ENCODE measurements at regions not wholly inside any gene's neighbourhood (a gene's known extent, or its start where the extent isn't known, plus 50 kb on each side); places are given as distances from the start of the nearest gene placed in this dataset.

GRCh38 chr11:28628412-28628811 is 520.2 kb downstream of the METTL15 start:
- no peaks in the 10 kb centered on the region; the same call in 1 of the 2 replicates for H3K4me1 ChIP-seq
- POLR2A ChIA-PET, result no interaction called here
- CTCF ChIA-PET, result no interaction called here
- H3K27me3 Mint-ChIP-seq (ENCODE audit: insufficient read depth, unreplicated experiment), result no peaks in the 10 kb centered on the region
- H3K4me1 Mint-ChIP-seq (ENCODE audit: low read depth, unreplicated experiment), result peaks cover 7% of the 10 kb centered on the region
- H3K27ac Mint-ChIP-seq (ENCODE audit: unreplicated experiment), result no peak overlapping the region
- H3K4me3 Mint-ChIP-seq (ENCODE audit: unreplicated experiment), result no peak overlapping the region
- no peak overlapping the region for H3K4me3 ChIP-seq (ENCODE audit: low read depth, low read length)
- H3K27me3 ChIP-seq (replicated peaks; ENCODE audit: control insufficient read depth, insufficient read depth, low read length), result no peaks in the 10 kb centered on the region
- no peaks in the 10 kb centered on the region for H3K36me3 ChIP-seq (ENCODE audit: control insufficient read depth, insufficient read depth, low read length)
- H3K36me3 Mint-ChIP-seq (ENCODE audit: insufficient read depth, unreplicated experiment), result no peaks in the 10 kb centered on the region
- peaks cover 11% of the 10 kb centered on the region for H3K9me3 Mint-ChIP-seq (ENCODE audit: unreplicated experiment)
- no TSS peak for BruUV-seq (replicated peaks)
- H3K9me3 ChIP-seq, result no peaks in the 10 kb centered on the region
- intact Hi-C loops (cut with micrococcal nuclease; ENCODE audit: unreplicated experiment), result no loop called here
- no peak for DNase-seq
- TF ChIP-seq CTCF (IDR thresholded peaks at IDR 0.05; ENCODE audit: insufficient read depth in 1 of 2, low read depth in 1 of 2, low read length in 1 of 2, severe bottlenecking in 1 of 2, unreplicated experiment in 1 of 2), result no peak

GRCh38 chr11:28627690-28628255 is 519.6 kb downstream of the METTL15 start:
- Histone ChIP-seq H3K36me3 (ENCODE audit: control insufficient read depth, insufficient read depth, low read length) (no peaks in the 10 kb centered on the region), H3K27me3 (replicated peaks; ENCODE audit: control insufficient read depth, insufficient read depth, low read length) (no peaks in the 10 kb centered on the region), H3K9me3 (no peaks in the 10 kb centered on the region), H3K4me3 (ENCODE audit: low read depth, low read length) (no peak overlapping the region), H3K4me1 (no peaks in the 10 kb centered on the region)
- no peak overlapping the region for H3K27ac Mint-ChIP-seq (ENCODE audit: unreplicated experiment)
- no peaks in the 10 kb centered on the region for H3K27me3 Mint-ChIP-seq (ENCODE audit: insufficient read depth, unreplicated experiment)
- no peak overlapping the region for H3K4me3 Mint-ChIP-seq (ENCODE audit: unreplicated experiment)
- H3K4me1 Mint-ChIP-seq (ENCODE audit: low read depth, unreplicated experiment), result peaks cover 7% of the 10 kb centered on the region
- intact Hi-C loops (cut with micrococcal nuclease; ENCODE audit: unreplicated experiment), result no loop called here
- peaks cover 17% of the 10 kb centered on the region for H3K9me3 Mint-ChIP-seq (ENCODE audit: unreplicated experiment)
- H3K36me3 Mint-ChIP-seq (ENCODE audit: insufficient read depth, unreplicated experiment), result no peaks in the 10 kb centered on the region
- CTCF ChIA-PET, result no interaction called here
- POLR2A ChIA-PET, result no interaction called here
- TF ChIP-seq CTCF (IDR thresholded peaks at IDR 0.05; ENCODE audit: insufficient read depth in 1 of 2, low read depth in 1 of 2, low read length in 1 of 2, severe bottlenecking in 1 of 2, unreplicated experiment in 1 of 2), result no peak
- no TSS peak for BruUV-seq (replicated peaks)
- no peak for DNase-seq

- DNase-seq, result no peak
- BruUV-seq (replicated peaks), result no TSS peak
- POLR2A ChIA-PET, result no interaction called here
- H3K4me3 Mint-ChIP-seq (ENCODE audit: unreplicated experiment), result no peak overlapping the region
- H3K9me3 Mint-ChIP-seq (ENCODE audit: unreplicated experiment), result peaks cover 26% of the 10 kb centered on the region
- H3K36me3 Mint-ChIP-seq (ENCODE audit: insufficient read depth, unreplicated experiment), result no peaks in the 10 kb centered on the region
- no peak for TF ChIP-seq CTCF (IDR thresholded peaks at IDR 0.05; ENCODE audit: insufficient read depth in 1 of 2, low read depth in 1 of 2, low read length in 1 of 2, severe bottlenecking in 1 of 2, unreplicated experiment in 1 of 2)
- intact Hi-C loops (cut with micrococcal nuclease; ENCODE audit: unreplicated experiment), result no loop called here
- Histone ChIP-seq H3K36me3 (ENCODE audit: control insufficient read depth, insufficient read depth, low read length) (no peaks in the 10 kb centered on the region), H3K4me3 (ENCODE audit: low read depth, low read length) (no peak overlapping the region), H3K27me3 (replicated peaks; ENCODE audit: control insufficient read depth, insufficient read depth, low read length) (no peaks in the 10 kb centered on the region), H3K9me3 (no peaks in the 10 kb centered on the region), H3K4me1 (no peaks in the 10 kb centered on the region)
- no peak overlapping the region for H3K27ac Mint-ChIP-seq (ENCODE audit: unreplicated experiment)
- peaks cover 7% of the 10 kb centered on the region for H3K4me1 Mint-ChIP-seq (ENCODE audit: low read depth, unreplicated experiment)
- CTCF ChIA-PET, result no interaction called here
- no peaks in the 10 kb centered on the region for H3K27me3 Mint-ChIP-seq (ENCODE audit: insufficient read depth, unreplicated experiment)
Observed at GRCh38 chr11:28625532-28625931, 517.3 kb downstream of the METTL15 start.

Measured in Caco-2 (cell line).